GM18951 (cell line): ENCODE measurements at regions not wholly inside any gene's neighbourhood (a gene's known extent, or its start where the extent isn't known, plus 50 kb on each side); places are given as distances from the start of the nearest gene placed in this dataset.

Source experiments
- POLR2A ChIP-seq: IDR thresholded peaks from 4 replicates; pipeline ENCODE4 v1.6.1; 2011; ENCODE audit warnings: mild to moderate bottlenecking; ENCODE audit not compliant: insufficient read length, insufficient read depth; ENCODE audit errors: extremely low read depth
- in situ Hi-C: fragments of 300-500 bp; cut with MboI; formaldehyde crosslinking; loops from one replicate; pipeline ENCODE4 v1.12.0; 2022; ENCODE audit warnings: low sequenced_read_pairs, mixed read lengths, inconsistent platforms; ENCODE audit not compliant: unreplicated experiment

DNA sequence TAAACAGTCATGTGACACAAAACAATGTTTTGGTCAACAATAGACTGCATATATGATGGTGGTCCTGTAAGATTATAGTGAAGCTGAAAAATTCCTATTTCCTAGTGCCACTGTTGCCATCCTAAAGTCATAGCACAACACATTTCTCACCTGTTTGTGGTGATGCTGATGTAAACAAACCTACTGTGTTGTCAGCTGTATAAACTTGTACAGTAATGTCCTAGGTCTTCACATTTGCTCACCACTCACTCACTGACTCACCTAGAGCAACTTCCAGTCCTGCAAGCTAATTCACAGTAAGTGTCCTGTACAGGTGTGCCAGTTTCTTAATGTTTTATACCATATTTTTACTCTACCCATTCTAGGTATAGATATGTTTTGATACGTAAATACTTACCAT, 326.1 kb upstream of the USP24 start:
- in situ Hi-C loops: no loop called here
- no peak for TF ChIP-seq POLR2A

GRCh38 chr1:55539652-55540512, 324.7 kb upstream of the USP24 start:
- in situ Hi-C loops: no loop called here
- no peak for TF ChIP-seq POLR2A

DNA sequence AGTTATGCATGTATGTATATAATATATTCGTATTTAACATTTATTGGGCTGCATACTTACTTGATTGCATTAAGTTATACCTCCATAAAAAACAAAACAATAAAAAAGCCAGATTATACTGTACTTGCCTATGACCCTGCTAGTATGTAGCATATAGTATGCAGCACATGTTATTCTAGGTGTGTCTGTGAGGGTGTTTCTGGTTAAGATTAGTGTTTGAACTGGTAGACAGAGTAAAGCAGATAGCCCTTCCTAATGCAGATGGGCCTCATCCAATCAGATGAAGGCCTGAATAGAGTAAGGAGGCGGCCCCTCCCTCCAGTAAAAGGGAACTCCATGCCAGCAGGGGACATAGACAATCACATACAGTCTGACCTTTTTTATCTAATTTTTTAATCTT, 323.3 kb upstream of the USP24 start:
- in situ Hi-C loops: no loop called here

DNA sequence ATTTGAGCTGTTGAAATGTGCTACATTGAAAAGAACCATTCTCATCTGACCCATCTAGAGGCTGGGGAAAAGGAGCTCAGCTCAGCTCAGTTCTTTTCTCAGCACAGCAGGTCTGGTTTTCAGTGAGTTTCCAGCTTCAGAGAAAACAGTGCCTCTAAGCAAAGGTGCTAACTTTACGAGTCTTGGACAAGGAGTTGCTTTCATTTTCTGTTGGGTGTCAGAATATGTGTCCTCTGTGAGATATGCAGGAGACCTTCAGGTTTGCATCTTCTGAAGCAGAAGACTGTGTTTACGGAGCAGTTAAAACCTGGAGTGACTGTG, 321.3 kb upstream of the USP24 start:
- in situ Hi-C loops: no loop called here
- TF ChIP-seq POLR2A: no peak

More for the DNA sequence above, 323.3 kb upstream of the USP24 start:
- TF ChIP-seq POLR2A: no peak

- in situ Hi-C loops: no loop called here
These were observed 320.8 kb upstream of the USP24 start for GRCh38 chr1:55535724-55536544.

DNA sequence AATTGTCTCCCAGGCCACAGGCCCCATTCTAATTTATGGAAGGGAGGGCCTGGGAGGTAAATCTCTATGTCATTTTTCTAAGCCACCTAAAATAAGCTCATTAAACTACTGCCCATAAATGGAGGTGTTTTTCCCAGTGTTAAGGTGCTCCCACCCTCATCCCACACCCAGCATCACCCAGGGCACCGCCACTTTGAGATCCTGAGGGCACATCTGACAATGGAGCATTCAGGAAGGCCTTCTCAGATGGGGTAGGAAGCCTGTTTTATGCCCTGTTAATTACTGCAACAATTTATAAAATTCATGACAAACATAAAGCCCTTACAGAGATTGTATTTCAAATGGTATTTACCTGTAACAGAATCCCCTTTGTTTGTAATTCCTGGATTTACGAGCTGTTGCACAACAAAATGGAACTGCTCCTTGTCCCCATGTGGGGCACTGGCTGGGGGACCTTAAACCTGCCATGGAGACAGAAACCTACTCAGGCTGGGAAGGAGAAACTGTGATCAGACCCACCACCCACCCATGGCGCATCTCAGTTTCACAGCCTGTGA, 319.5 kb upstream of the USP24 start:
- no peak for TF ChIP-seq POLR2A
- in situ Hi-C loops: no loop called here

More at GRCh38 chr1:55535724-55536544, 320.8 kb upstream of the USP24 start:
- no peak for TF ChIP-seq POLR2A

DNA sequence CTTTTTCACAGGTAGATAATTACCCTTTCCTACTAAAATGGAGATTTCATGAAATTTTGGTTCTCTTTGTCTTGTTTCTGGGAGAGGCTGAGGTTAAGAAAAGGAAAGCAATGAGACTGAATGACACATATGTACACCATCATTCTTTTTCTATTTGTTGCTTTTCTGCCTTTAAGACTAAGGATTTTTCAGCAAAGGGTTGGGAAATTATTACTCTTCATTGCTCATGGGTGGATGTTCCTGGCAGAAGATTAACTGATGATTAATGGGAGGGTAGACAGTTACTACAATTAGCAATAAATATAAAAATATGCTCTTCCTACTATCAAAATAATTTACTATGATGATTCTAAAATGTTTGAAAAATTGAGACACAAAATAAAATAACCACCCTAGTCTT, 316.5 kb upstream of the USP24 start:
- TF ChIP-seq POLR2A: no peak
- in situ Hi-C loops: no loop called here

- TF ChIP-seq POLR2A: no peak
- in situ Hi-C loops: no loop called here
These were observed 315.8 kb upstream of the USP24 start for GRCh38 chr1:55530749-55531478.

DNA sequence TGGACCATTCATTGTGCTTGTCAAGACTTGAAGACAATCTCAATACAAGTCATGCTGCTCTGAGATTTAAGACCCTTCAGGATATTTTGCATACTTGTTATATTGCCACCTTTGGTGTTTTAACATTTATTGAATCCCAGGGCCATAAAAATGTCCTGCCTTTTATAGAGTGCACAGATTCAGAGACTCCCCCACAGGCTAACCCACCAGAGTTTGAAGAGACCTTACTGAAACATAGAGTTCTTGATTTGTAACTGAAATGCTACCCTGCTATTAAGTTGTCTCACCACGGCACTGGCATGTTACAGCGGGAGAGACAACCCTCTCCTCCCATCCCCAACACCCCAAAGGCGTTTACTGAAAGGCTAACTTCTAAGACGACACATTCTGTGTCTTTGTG, 313.9 kb upstream of the USP24 start:
- in situ Hi-C loops: no loop called here
- no peak for TF ChIP-seq POLR2A

- in situ Hi-C loops: no loop called here
These were observed 312.7 kb upstream of the USP24 start for GRCh38 chr1:55527831-55528230.

DNA sequence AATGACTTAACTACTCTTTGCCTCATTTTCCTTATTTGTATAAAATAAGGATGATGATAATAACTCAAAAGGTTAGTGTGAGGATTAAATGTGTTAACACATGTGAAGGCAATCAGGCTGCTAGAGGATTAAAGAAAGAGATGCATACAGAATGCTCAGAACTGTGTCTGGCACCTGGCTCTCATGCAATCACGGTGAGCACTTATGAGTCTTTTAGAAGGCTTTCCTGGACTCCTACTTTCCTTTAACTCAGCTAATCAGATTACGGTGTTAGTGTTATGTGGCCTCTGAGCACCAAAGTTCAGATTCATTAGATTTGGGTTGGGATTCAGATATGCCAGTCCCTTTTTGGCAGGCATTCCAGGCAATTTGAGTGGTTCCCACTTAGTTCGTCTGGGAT, 311.6 kb upstream of the USP24 start:
- in situ Hi-C loops: no loop called here
- TF ChIP-seq POLR2A: no peak

More at GRCh38 chr1:55527831-55528230, 312.7 kb upstream of the USP24 start:
- TF ChIP-seq POLR2A: no peak

DNA sequence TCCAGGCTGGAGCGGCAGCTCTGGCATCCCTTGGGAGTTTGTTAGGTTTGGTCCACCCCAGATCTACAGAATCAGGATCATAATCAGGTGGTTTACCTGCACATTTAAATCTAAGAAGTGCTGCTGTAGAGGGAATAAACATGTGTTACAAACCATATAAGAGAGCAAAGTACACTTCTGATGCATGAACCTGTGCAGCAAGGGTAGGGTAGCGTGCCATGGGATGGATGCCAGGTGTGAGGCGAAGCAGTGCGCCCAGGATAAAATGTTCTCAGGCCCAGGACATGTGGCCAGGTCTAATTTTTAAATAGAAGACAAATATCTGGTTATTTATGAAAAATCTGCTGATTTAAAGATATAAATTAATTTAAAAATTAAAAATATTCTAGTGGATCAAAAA, 308.8 kb upstream of the USP24 start:
- TF ChIP-seq POLR2A: no peak
- in situ Hi-C loops: no loop called here

DNA sequence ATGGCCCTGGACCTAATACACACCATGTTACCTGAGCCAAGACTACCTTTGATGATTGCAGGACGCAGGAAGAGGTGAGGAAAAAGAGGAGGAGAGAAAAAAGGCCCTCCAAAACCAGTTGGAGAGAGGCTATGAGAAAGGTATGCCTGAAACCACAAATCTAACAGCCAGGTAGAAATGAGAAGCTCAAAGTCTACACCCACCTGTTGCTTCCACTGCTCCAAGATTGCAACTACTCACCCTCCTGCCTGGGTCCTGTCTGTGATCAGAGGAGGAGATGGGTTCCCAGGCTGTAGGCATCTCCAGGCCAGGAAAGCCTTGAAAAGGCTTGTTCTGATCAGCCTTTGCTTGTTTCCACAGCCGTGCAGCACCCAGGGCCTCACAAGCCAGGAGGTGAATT, 307.8 kb upstream of the USP24 start:
- in situ Hi-C loops: no loop called here
- no peak for TF ChIP-seq POLR2A
